NOMO-1 treated with dmso at 0.1 percent for 144 hours (cell line): ENCODE measurements at regions not wholly inside any gene's neighbourhood (a gene's known extent, or its start where the extent isn't known, plus 50 kb on each side); places are given as distances from the start of the nearest gene placed in this dataset.
"Not testable (repeated sequence)": the region's sequence is repeated elsewhere in the genome, so short reads cannot be mapped to it uniquely, and the experiment has no call there.

Experiments used
- DNase-seq: peaks from one replicate; lab custom pipeline; 2025; ENCODE audit not compliant: unreplicated experiment; lab: John Stamatoyannopoulos, UW

GRCh38 chr14:87635442-87635841 is 357.5 kb downstream of the GALC start:
- no peak for DNase-seq

- DNase-seq: no peak
Measured at GRCh38 chr14:87632796-87633195, 360.2 kb downstream of the GALC start.

GRCh38 chr14:87630846-87631245 is 362.1 kb downstream of the GALC start:
- DNase-seq: no peak

- DNase-seq: no peak
Measured at GRCh38 chr14:87629788-87630187, 363.2 kb downstream of the GALC start.

DNA sequence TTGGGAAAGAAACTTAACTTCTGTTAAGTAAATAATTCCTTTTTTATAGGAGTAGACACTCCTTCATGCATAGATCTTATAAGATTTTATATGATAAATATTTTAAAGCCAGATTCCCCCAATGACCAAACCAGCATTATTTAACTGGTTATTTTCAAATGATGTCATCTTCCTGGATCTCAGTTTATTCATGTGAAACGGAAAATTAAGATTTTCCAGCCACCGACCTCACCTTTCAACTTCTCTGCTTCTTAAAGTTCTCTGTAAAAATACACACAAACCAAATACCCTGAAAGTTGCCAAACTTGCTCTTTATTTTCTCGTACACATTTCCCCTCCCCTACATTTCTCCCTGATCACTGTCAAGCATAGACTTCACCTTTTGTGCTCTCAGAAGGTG is 364.2 kb downstream of the GALC start:
- no peak for DNase-seq

- DNase-seq: no peak
Measured at GRCh38 chr14:87628129-87628528, 364.9 kb downstream of the GALC start.

DNA sequence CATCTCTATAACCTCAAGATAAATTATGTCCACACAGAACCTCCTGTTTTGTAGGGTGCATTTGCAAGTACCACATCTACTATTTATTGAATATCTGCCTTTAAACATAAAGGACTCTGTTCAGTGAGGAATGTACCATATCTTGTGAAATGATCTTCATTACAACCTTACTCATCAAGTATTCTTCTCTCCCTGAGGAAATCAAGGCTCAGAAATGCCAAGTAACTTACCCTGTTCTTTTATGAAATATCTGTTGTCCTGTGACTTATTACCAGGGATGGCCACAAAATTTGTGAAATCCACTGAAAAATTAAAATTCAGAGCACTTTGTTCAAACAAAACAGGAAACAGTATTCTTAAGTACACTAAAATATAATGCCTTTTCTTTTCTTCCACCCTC is 366.7 kb downstream of the GALC start:
- DNase-seq: no peak

DNA sequence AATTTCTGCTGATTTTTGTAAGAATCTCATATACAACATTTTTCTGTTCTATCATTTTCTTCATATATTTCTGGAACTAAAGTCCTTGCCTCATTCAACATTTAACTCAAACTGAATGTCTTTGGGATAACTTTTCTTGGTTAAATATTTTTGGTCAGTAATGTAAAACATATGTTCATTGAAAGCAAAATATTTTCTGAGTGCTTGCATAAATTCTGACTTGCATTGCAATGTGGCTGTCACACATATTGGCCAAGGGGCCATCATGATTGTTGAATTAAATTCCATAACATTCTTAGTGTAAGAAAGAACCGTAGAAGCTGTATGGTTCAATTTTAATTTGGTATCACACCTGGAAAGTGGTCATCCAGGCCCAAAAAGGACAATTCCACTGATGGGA is 369.4 kb downstream of the GALC start:
- no peak for DNase-seq

GRCh38 chr14:87617079-87617478 is 375.9 kb downstream of the GALC start:
- no peak for DNase-seq

- DNase-seq: no peak
Measured at GRCh38 chr14:87615822-87616679, 376.9 kb downstream of the GALC start.

- DNase-seq: no peak
Measured at GRCh38 chr14:87615047-87615446, 377.9 kb downstream of the GALC start.

- DNase-seq: no peak
Measured at GRCh38 chr14:87613881-87614280, 379.1 kb downstream of the GALC start.

DNA sequence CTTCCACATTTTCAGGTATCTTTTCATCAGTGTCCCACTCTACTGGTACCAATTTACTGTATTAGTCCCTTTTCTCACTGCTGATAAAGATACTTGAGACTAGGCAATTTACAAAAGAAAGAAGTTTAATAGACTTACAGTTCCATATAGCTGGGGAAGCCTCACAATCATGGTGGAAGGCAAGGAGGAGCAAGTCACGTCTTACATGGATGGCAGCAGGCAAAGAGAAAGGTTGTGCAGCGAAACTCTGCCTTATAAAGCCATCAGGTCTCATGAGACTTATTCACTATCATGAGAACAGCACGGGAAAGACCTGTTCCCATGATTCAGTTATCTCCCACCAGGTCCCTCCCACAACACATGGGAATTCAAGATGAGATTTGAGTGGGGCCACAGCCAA is 385.9 kb downstream of the GALC start:
- not testable (repeated sequence) for DNase-seq

DNA sequence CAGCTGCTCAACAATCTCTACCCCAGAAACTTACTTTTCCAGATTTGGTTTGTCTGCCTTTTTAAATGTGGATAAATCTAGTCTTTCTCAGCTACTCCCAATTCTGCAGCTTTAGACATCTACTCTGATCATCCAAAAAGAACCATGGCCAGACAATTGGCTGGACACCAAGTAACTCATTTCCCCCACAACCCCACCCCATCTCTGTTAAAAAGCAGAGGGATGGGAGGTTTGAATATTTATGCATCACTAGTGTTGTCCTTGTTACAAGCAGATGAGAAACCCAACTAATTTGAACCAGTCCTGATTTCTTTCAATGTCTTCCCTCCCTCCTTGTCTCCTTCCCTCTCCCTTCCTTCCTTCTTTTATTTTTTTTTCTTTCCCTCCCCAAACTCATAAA is 391.9 kb downstream of the GALC start:
- no peak for DNase-seq

GRCh38 chr14:87600240-87600639 is 392.7 kb downstream of the GALC start:
- no peak for DNase-seq

DNA sequence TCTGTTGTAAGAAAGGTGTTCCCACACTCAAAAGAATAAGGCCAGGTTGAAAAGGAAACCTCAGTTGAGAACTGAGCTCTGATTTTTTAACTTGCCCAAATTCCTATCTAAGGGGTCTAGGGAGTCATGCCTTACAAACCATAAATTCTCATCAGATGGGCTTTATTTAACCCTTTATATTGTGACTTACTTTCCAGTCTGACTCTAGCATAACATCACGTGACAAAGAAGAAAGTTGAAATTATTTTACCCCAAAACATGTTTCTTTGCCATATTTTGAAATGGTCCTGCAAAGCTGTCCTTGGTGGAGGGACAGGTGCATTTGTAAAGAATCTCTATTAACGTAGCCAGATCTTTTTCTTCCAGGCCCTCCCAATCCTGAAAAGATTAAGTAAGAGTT is 411.7 kb downstream of the GALC start:
- DNase-seq: no peak

DNA sequence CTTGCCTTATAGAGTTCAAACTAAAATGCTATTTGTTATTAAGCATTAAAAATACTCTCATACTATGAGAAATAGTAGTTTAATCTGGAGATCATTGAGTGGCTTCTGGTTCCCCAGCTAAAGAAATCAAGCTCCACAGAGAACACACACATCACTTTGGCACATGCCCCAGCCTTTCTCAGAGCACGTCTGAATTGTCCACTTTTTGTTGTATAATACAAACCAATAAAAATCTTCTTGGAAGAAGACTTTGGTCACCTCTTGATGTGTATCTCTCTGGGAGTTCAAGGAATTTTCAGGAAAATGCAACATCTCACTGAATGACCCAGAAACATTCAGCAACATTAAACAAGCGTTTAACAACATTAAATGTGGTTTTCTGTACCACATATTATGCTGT is 413.9 kb downstream of the GALC start:
- DNase-seq: no peak

DNA sequence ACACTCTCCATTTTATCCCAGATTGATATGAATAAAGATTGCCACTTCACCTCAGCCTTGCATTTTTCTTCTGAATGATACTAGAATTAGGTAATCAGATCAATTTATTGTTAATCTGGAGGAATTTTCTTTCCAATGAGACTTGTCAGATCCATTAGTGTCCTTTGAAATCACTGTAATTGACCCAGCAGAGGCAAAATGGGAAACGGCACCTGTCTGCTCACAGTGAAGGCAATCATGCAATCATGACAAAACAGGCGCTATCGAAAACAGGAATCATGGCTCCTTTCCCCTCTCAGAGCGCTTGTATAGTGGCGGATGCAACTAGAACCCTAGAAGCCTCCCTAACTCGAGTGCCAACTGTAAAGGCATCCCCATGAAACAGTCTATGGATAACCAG is 417.6 kb downstream of the GALC start:
- DNase-seq: no peak

- DNase-seq: no peak
Measured at GRCh38 chr14:87573591-87573990, 419.4 kb downstream of the GALC start.

DNA sequence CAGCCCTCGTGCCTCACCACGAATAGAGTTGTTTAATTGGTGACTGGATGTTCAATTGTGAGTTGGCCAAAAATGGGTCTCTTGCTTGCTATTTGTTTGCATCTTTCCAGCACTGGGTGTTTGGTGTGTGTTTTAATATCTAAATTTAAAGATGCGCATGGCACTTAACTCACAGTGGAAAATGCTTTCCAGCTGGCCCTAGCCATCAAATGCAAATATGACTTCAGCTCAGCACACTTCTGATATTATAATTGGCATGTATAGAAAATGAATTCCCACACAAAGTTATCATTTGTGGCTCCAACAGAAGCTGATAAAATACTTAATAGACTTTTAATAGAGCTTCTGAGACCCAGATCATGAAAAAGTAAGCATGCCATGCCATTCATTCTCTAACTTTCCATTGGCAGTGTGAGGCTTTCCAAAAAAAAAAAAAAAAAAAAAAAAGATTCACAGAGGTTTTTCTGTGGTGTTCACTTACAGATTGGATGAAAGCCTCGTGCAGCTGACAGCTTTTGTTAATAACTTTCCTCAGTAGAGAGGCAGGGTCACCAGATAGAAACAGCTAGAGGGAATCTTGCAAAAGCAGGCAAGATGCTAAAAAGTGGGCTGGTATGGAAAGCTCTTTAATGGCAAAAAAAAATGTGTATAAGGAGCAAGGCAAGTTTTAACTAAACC is 425.2 kb downstream of the GALC start:
- DNase-seq: no peak

DNA sequence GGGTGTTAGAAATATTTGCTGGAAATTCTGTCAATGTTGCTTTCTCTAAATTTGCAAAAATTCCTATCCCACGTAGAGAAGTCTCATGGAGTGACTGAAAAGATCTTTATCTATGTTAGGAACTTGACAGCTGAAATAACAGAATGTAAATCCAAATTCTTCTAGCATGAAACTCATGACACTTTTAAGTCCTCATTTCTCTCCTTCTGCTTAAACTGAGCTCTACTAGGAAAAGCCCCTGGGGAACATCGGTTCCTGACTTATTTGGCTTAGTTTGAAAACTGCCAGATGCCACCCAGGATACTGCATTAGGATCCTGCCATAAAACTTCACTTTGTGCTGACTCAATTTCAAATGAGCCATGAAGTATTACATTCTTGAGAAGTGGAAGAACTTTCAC is 426.0 kb downstream of the GALC start:
- DNase-seq: no peak

GRCh38 chr14:87547536-87547935 is 445.4 kb downstream of the GALC start:
- no peak for DNase-seq

GRCh38 chr14:87542288-87542687 is 450.7 kb downstream of the GALC start:
- no peak for DNase-seq
